ENCODE measurements at regions not wholly inside any gene's neighbourhood (a gene's known extent, or its start where the extent isn't known, plus 50 kb on each side); places are given as distances from the start of the nearest gene placed in this dataset.

GRCh38 chr13:112140366-112140765, 73.4 kb downstream of the SOX1 start:
- DNase-seq = no peak
- no peaks in the 10 kb centered on the region for H3K9me3 ChIP-seq
- H3K36me3 ChIP-seq = no peaks in the 10 kb centered on the region
- TF ChIP-seq CTCF (IDR thresholded peaks at IDR 0.05; ENCODE audit: low read depth, low read length) = no peak
- H3K27me3 ChIP-seq = peaks cover 26% of the 10 kb centered on the region
- H3K4me3 ChIP-seq (ENCODE audit: low read depth, low read length) = no peak overlapping the region
- H3K4me1 ChIP-seq = no peaks in the 10 kb centered on the region

GRCh38 chr13:112141643-112142400, 74.9 kb downstream of the SOX1 start:
- no peak for TF ChIP-seq CTCF (IDR thresholded peaks at IDR 0.05; ENCODE audit: low read depth, low read length)
- Histone ChIP-seq H3K4me3 (ENCODE audit: low read depth, low read length) (no peak overlapping the region), H3K9me3 (no peaks in the 10 kb centered on the region), H3K27me3 (peaks cover 20% of the 10 kb centered on the region), H3K36me3 (no peaks in the 10 kb centered on the region), H3K4me1 (no peaks in the 10 kb centered on the region)
- no peak for DNase-seq

- Histone ChIP-seq H3K9me3 (no peaks in the 10 kb centered on the region), H3K36me3 (no peaks in the 10 kb centered on the region), H3K4me1 (no peaks in the 10 kb centered on the region), H3K27me3 (peaks cover 20% of the 10 kb centered on the region), H3K4me3 (ENCODE audit: low read depth, low read length) (no peak overlapping the region)
- TF ChIP-seq CTCF (IDR thresholded peaks at IDR 0.05; ENCODE audit: low read depth, low read length) = no peak
- DNase-seq = no peak
These were observed 75.5 kb downstream of the SOX1 start for GRCh38 chr13:112142401-112142930.

- TF ChIP-seq CTCF (IDR thresholded peaks at IDR 0.05; ENCODE audit: low read depth, low read length) = no peak
- Histone ChIP-seq H3K4me1 (no peaks in the 10 kb centered on the region), H3K4me3 (ENCODE audit: low read depth, low read length) (no peak overlapping the region), H3K9me3 (no peaks in the 10 kb centered on the region), H3K36me3 (no peaks in the 10 kb centered on the region), H3K27me3 (peaks cover 19% of the 10 kb centered on the region)
- no peak for DNase-seq
These were observed 76.2 kb downstream of the SOX1 start for GRCh38 chr13:112143046-112143752.

- DNase-seq = no peak
- Histone ChIP-seq H3K4me1 (no peaks in the 10 kb centered on the region), H3K9me3 (no peaks in the 10 kb centered on the region), H3K4me3 (ENCODE audit: low read depth, low read length) (no peak overlapping the region), H3K36me3 (no peaks in the 10 kb centered on the region), H3K27me3 (peaks cover 15% of the 10 kb centered on the region)
- TF ChIP-seq CTCF (IDR thresholded peaks at IDR 0.05; ENCODE audit: low read depth, low read length) = no peak
These were observed 77.0 kb downstream of the SOX1 start for GRCh38 chr13:112143753-112144615.
